22Rv1 (cell line): ENCODE measurements at regions not wholly inside any gene's neighbourhood (a gene's known extent, or its start where the extent isn't known, plus 50 kb on each side); places are given as distances from the start of the nearest gene placed in this dataset.

ENCODE experiments used
- CTCF ChIP-seq: fragments of 450-650 bp; IDR thresholded peaks from 2 replicates; pipeline ENCODE4 v1.5.1; 2017; ENCODE audit warnings: mild to moderate bottlenecking
- ZFX ChIP-seq: fragments of 450-650 bp; IDR thresholded peaks from 2 replicates; pipeline ENCODE4 v1.6.1; 2017; ENCODE audit warnings: antibody characterized with exemption, borderline replicate concordance

DNA sequence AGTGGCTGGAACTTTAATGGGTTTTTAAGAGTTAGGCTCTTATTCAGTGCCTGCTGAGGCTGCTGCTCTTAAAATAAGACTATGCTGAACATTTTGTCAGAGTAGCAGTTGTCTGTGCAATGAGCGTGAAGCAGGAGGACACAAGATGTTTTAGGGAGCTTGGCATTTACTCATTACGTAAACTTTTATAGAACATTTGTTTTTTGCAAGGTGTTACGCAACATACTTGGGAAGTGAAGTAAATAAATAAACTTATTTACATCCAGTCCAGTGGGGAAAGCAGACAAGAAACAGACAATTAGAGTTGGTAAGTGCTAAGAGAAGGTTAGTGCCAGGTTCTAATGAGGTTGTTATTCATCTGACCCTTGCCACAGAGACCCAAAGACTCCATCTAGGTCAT lies 226.0 kb downstream of the HINT1 start:
- TF ChIP-seq CTCF: no peak
- TF ChIP-seq ZFX: no peak
